ENCODE measurements at regions not wholly inside any gene's neighbourhood (a gene's known extent, or its start where the extent isn't known, plus 50 kb on each side); places are given as distances from the start of the nearest gene placed in this dataset.

DNA sequence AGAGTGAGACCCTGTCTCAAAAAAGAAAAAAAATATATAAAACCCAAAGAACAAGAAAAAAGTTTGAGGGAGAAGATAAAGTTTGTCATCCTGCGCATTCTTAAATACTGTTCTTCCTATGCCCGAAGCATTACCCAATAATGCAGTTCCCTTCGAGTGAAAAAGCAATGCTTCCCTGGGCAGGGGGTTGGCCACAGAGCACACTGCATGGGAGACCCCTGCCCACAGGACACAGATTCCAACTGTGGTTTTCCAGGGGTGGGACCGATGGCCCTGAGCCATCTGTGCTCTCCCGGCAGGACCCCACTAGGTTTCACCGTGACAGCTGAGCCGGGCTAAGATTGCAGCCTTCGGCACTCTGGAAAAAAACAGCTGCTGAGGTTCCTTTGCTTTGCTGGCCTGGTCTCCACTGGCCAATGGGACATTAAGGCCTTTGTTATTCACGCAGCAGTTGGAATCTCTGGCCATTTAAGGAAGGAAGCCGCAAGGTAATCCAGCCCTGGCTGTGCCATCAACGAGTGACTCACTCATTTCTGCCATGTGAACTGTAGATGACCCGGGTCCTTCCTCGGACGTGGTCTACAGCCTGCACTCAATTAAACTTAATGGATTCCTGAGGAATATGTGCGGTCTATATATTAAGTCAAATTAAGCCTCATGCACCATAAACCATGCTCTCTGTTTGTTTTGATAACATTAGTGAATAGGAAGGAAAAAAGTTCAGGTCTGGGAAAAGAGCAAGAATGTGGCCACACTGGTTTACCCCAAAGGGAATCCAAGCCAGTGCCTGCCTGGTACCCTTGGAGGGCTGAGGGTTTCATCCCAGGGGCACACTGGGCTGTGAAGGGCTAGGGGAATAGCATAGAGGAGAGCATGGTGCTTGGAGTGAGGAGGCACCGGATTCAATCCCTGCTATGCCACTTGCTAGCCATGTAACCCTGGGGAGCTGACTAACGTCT is 163.2 kb downstream of the ZBTB18 start (continued):
- TF ChIP-seq ZNF248 (tag by site-specific recombination; IDR thresholded peaks at IDR 0.05) (no peak), ZNF223 (tag by site-specific recombination; IDR thresholded peaks at IDR 0.05) (no peak), ZNF707 (tag by site-specific recombination; IDR thresholded peaks at IDR 0.05) (no peak), ZNF10 (tag by site-specific recombination; IDR thresholded peaks at IDR 0.05) (peak; percentile 93), GLI4 (tag by site-specific recombination; IDR thresholded peaks at IDR 0.05) (no peak), ZNF600 (tag by site-specific recombination; IDR thresholded peaks at IDR 0.05) (no peak), ZNF791 (tag by site-specific recombination; IDR thresholded peaks at IDR 0.05) (no peak), ZNF621 (tag by site-specific recombination; IDR thresholded peaks at IDR 0.05) (no peak), ZNF510 (tag by site-specific recombination; IDR thresholded peaks at IDR 0.05; ENCODE audit: insufficient replicate concordance) (no peak), ZNF426 (tag by site-specific recombination; IDR thresholded peaks at IDR 0.05) (no peak), OVOL3 (tag by site-specific recombination; IDR thresholded peaks at IDR 0.05) (no peak), ZNF221 (tag by site-specific recombination; IDR thresholded peaks at IDR 0.05; ENCODE audit: borderline replicate concordance) (no peak), ZNF623 (tag by site-specific recombination; IDR thresholded peaks at IDR 0.05) (no peak), ZNF416 (tag by site-specific recombination; IDR thresholded peaks at IDR 0.05) (no peak), ZFP37 (tag by site-specific recombination; IDR thresholded peaks at IDR 0.05) (no peak; the same call in 1 of the 2 replicates), ZNF133 (tag by site-specific recombination; IDR thresholded peaks at IDR 0.05) (no peak), BCL11A (tag by site-specific recombination; IDR thresholded peaks at IDR 0.05; ENCODE audit: low read depth) (no peak), KLF10 (tag by site-specific recombination; IDR thresholded peaks at IDR 0.05) (no peak)
- TF ChIP-seq, protein P1, sequence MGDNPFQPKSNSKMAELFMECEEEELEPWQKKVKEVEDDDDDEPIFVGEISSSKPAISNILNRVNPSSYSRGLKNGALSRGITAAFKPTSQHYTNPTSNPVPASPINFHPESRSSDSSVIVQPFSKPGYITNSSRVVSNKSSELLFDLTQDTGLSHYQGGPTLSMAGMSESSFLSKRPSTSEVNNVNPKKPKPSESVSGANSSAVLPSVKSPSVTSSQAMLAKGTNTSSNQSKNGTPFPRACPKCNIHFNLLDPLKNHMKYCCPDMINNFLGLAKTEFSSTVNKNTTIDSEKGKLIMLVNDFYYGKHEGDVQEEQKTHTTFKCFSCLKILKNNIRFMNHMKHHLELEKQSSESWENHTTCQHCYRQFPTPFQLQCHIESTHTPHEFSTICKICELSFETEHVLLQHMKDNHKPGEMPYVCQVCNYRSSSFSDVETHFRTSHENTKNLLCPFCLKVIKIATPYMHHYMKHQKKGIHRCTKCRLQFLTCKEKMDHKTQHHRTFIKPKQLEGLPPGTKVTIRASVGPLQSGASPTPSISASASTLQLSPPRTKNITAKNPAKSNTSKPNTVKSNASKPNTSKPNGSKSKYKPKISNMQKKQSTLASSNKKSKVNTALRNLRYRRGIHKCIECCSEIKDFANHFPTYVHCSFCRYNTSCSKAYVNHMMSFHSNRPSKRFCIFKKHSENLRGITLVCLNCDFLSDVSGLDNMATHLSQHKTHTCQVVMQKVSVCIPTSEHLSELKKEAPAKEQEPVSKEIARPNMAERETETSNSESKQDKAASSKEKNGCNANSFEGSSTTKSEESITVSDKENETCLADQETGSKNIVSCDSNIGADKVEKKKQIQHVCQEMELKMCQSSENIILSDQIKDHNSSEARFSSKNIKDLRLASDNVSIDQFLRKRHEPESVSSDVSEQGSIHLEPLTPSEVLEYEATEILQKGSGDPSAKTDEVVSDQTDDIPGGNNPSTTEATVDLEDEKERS (tag by site-specific recombination; IDR thresholded peaks at IDR 0.05): no peak
- TF ChIP-seq, protein P2, sequence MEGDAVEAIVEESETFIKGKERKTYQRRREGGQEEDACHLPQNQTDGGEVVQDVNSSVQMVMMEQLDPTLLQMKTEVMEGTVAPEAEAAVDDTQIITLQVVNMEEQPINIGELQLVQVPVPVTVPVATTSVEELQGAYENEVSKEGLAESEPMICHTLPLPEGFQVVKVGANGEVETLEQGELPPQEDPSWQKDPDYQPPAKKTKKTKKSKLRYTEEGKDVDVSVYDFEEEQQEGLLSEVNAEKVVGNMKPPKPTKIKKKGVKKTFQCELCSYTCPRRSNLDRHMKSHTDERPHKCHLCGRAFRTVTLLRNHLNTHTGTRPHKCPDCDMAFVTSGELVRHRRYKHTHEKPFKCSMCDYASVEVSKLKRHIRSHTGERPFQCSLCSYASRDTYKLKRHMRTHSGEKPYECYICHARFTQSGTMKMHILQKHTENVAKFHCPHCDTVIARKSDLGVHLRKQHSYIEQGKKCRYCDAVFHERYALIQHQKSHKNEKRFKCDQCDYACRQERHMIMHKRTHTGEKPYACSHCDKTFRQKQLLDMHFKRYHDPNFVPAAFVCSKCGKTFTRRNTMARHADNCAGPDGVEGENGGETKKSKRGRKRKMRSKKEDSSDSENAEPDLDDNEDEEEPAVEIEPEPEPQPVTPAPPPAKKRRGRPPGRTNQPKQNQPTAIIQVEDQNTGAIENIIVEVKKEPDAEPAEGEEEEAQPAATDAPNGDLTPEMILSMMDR (tag by site-specific recombination; IDR thresholded peaks at IDR 0.05): no peak
- TF ChIP-seq, protein P3, sequence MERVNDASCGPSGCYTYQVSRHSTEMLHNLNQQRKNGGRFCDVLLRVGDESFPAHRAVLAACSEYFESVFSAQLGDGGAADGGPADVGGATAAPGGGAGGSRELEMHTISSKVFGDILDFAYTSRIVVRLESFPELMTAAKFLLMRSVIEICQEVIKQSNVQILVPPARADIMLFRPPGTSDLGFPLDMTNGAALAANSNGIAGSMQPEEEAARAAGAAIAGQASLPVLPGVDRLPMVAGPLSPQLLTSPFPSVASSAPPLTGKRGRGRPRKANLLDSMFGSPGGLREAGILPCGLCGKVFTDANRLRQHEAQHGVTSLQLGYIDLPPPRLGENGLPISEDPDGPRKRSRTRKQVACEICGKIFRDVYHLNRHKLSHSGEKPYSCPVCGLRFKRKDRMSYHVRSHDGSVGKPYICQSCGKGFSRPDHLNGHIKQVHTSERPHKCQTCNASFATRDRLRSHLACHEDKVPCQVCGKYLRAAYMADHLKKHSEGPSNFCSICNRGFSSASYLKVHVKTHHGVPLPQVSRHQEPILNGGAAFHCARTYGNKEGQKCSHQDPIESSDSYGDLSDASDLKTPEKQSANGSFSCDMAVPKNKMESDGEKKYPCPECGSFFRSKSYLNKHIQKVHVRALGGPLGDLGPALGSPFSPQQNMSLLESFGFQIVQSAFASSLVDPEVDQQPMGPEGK (tag by site-specific recombination; IDR thresholded peaks at IDR 0.05): no peak
- TF ChIP-seq, protein P4, sequence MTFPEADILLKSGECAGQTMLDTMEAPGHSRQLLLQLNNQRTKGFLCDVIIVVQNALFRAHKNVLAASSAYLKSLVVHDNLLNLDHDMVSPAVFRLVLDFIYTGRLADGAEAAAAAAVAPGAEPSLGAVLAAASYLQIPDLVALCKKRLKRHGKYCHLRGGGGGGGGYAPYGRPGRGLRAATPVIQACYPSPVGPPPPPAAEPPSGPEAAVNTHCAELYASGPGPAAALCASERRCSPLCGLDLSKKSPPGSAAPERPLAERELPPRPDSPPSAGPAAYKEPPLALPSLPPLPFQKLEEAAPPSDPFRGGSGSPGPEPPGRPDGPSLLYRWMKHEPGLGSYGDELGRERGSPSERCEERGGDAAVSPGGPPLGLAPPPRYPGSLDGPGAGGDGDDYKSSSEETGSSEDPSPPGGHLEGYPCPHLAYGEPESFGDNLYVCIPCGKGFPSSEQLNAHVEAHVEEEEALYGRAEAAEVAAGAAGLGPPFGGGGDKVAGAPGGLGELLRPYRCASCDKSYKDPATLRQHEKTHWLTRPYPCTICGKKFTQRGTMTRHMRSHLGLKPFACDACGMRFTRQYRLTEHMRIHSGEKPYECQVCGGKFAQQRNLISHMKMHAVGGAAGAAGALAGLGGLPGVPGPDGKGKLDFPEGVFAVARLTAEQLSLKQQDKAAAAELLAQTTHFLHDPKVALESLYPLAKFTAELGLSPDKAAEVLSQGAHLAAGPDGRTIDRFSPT (tag by site-specific recombination; IDR thresholded peaks at IDR 0.05): peak; percentile 53; the same call in 1 of the 2 replicates
- TF ChIP-seq, protein P5, sequence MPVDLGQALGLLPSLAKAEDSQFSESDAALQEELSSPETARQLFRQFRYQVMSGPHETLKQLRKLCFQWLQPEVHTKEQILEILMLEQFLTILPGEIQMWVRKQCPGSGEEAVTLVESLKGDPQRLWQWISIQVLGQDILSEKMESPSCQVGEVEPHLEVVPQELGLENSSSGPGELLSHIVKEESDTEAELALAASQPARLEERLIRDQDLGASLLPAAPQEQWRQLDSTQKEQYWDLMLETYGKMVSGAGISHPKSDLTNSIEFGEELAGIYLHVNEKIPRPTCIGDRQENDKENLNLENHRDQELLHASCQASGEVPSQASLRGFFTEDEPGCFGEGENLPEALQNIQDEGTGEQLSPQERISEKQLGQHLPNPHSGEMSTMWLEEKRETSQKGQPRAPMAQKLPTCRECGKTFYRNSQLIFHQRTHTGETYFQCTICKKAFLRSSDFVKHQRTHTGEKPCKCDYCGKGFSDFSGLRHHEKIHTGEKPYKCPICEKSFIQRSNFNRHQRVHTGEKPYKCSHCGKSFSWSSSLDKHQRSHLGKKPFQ (tag by site-specific recombination; IDR thresholded peaks at IDR 0.05): no peak; the same call in 1 of the 2 replicates
- TF ChIP-seq, protein P6, sequence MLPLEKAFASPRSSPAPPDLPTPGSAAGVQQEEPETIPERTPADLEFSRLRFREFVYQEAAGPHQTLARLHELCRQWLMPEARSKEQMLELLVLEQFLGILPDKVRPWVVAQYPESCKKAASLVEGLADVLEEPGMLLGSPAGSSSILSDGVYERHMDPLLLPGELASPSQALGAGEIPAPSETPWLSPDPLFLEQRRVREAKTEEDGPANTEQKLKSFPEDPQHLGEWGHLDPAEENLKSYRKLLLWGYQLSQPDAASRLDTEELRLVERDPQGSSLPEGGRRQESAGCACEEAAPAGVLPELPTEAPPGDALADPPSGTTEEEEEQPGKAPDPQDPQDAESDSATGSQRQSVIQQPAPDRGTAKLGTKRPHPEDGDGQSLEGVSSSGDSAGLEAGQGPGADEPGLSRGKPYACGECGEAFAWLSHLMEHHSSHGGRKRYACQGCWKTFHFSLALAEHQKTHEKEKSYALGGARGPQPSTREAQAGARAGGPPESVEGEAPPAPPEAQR (tag by site-specific recombination; IDR thresholded peaks at IDR 0.05): no peak
- TF ChIP-seq, protein P7, sequence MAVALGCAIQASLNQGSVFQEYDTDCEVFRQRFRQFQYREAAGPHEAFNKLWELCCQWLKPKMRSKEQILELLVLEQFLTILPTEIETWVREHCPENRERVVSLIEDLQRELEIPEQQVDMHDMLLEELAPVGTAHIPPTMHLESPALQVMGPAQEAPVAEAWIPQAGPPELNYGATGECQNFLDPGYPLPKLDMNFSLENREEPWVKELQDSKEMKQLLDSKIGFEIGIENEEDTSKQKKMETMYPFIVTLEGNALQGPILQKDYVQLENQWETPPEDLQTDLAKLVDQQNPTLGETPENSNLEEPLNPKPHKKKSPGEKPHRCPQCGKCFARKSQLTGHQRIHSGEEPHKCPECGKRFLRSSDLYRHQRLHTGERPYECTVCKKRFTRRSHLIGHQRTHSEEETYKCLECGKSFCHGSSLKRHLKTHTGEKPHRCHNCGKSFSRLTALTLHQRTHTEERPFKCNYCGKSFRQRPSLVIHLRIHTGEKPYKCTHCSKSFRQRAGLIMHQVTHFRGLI (tag by site-specific recombination; IDR thresholded peaks at IDR 0.05): no peak
